ENCODE measurements at regions not wholly inside any gene's neighbourhood (a gene's known extent, or its start where the extent isn't known, plus 50 kb on each side); places are given as distances from the start of the nearest gene placed in this dataset.

DNA sequence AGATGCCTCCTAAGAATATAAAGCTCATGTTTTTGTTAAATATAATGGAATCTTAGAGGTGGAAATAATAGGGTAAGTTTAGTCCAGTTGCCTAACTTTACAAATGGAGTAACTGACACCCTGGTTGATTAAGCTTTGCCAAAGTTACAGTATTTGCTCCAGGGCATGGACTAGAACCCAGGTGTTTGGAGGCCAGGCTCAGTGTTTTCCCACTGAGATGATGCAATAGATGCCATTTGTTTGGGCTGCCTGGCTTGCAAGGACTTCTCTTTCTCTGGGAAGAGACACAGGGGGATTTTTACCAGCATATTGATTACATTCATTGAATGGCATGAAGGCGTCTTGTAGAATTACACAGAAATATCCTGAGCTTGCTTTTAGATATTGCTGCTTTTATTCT is 397.8 kb downstream of the SLC4A3 start:
- no peak overlapping the region for H3K27ac ChIP-seq
- TF ChIP-seq POLR2A (IDR thresholded peaks at IDR 0.05) (no peak), POLR2AphosphoS5 (IDR thresholded peaks at IDR 0.05) (no peak)
- TF ChIP-seq, protein P1, sequence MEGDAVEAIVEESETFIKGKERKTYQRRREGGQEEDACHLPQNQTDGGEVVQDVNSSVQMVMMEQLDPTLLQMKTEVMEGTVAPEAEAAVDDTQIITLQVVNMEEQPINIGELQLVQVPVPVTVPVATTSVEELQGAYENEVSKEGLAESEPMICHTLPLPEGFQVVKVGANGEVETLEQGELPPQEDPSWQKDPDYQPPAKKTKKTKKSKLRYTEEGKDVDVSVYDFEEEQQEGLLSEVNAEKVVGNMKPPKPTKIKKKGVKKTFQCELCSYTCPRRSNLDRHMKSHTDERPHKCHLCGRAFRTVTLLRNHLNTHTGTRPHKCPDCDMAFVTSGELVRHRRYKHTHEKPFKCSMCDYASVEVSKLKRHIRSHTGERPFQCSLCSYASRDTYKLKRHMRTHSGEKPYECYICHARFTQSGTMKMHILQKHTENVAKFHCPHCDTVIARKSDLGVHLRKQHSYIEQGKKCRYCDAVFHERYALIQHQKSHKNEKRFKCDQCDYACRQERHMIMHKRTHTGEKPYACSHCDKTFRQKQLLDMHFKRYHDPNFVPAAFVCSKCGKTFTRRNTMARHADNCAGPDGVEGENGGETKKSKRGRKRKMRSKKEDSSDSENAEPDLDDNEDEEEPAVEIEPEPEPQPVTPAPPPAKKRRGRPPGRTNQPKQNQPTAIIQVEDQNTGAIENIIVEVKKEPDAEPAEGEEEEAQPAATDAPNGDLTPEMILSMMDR (IDR thresholded peaks at IDR 0.05 in 8 of 11, conservative IDR thresholded peaks at IDR 0.05 in 3 of 11) = no peak
- peaks cover 0 to 6% (median 0%) of the 10 kb centered on the region in 8 donors for H3K9me3 ChIP-seq
- no peak overlapping the region for H3K4me3 ChIP-seq
- H3K27me3 ChIP-seq (replicated peaks in 1 of 7) = no peaks in the 10 kb centered on the region
- 88 to 97% (median 89%) methylated on average over 1 of the region's 1 CpG for WGBS, 5 donors
- no peaks in the 10 kb centered on the region for H3K36me3 ChIP-seq
- H3K4me1 ChIP-seq = no peaks in the 10 kb centered on the region
- DNase-seq = no peak
- intact Hi-C loops (cut with DNase I; ENCODE audit: low total_unique reads) = no loop called here

DNA sequence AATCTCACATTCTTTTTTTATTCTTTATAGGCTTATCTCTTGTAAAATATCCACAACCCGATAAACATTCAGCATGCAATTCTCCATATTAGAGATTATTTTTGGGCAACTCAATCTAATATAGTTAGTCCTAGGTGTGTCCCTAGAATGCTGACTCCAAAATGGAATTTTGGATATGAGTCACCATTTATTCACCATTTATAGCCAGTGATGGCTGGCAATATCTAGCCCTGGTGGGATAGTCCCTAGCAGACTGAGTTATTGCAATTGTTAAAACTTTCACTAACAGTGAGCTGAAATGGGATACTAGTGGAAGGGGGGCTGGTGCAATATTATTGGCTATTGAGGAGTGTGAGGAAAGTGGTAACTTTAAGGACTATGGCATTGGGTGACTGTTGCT is 401.6 kb downstream of the SLC4A3 start:
- 37 to 97% (median 93%) methylated on average over 1 of the region's 1 CpG for WGBS, 5 donors
- no peaks in the 10 kb centered on the region for H3K27me3 ChIP-seq (replicated peaks in 1 of 7)
- intact Hi-C loops (cut with DNase I; ENCODE audit: low total_unique reads) = no loop called here
- no peak for DNase-seq
- no peak overlapping the region for H3K4me3 ChIP-seq
- TF ChIP-seq, protein P1 (IDR thresholded peaks at IDR 0.05 in 8 of 11, conservative IDR thresholded peaks at IDR 0.05 in 3 of 11) = no peak
- TF ChIP-seq POLR2A (IDR thresholded peaks at IDR 0.05) (no peak), POLR2AphosphoS5 (IDR thresholded peaks at IDR 0.05) (no peak)
- peaks cover 0 to under 1% (median 0%) of the 10 kb centered on the region in 8 donors for H3K9me3 ChIP-seq
- no peaks in the 10 kb centered on the region for H3K36me3 ChIP-seq
- H3K27ac ChIP-seq = no peak overlapping the region
- no peaks in the 10 kb centered on the region for H3K4me1 ChIP-seq

DNA sequence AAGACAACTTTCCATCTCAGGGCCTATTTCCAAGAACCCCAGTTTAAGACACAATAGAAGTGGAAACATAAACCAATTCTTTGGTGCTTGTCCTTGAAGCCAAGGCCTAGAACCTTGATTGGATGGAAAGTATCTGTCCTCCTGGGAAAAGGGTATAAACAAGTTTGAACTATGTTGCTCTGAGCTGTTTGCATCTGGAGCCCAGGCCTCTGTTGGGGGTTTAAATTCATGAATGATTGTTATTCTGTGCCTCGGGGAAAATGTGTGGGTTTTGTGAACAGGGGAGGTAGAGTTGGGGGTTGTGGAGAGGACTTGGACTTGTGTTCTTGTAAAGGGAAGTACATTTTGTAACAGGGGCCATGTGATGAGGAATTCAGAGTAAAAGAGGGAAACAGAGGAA is 406.1 kb downstream of the SLC4A3 start:
- H3K27ac ChIP-seq = no peak overlapping the region
- no peaks in the 10 kb centered on the region for H3K36me3 ChIP-seq
- no peaks in the 10 kb centered on the region for H3K27me3 ChIP-seq (replicated peaks in 1 of 7)
- no peak for DNase-seq
- no peaks in the 10 kb centered on the region for H3K4me1 ChIP-seq
- WGBS, 5 donors = 67 to 90% (median 79%) methylated on average over 1 of the region's 1 CpG
- TF ChIP-seq POLR2AphosphoS5 (IDR thresholded peaks at IDR 0.05) (no peak), POLR2A (IDR thresholded peaks at IDR 0.05) (no peak)
- TF ChIP-seq, protein P1 (IDR thresholded peaks at IDR 0.05 in 8 of 11, conservative IDR thresholded peaks at IDR 0.05 in 3 of 11) = no peak
- no peaks in the 10 kb centered on the region for H3K9me3 ChIP-seq
- intact Hi-C loops (cut with DNase I; ENCODE audit: low total_unique reads) = no loop called here
- H3K4me3 ChIP-seq = no peak overlapping the region

DNA sequence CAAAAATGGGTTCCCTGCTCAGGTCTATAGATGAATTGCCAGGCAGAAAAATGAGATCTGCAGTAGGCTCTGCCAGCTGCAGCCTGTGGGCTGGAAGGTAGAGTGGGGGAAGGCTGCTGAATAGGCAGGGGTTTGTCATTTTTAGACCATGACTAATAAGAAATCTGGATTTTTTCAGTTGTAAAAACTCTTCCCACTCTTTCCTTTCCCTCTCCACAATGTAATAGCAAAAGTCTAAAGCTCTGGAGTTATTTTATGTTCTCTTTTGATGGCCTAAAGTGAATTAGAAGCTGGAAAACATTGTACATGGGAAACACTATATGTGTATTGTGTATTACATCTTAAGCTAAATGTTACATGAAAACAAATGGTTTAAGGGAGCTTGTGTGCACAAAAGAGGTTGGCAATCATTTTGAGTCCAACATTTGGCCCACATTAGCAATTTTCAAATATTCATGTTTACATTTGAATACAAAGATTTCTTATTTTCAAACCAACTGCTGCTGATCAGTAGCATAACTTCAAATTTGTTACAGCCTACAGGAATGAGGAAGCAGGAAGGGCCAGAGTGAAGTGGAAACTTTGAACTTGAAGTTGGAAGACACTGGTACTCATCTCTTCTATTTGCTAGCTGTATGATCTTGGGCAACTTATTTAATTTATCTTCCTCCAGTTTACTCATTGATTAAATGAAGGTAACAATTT is 407.1 kb downstream of the SLC4A3 start:
- Histone ChIP-seq H3K4me1 (no peaks in the 10 kb centered on the region), H3K27me3 (replicated peaks in 1 of 7) (no peaks in the 10 kb centered on the region), H3K4me3 (no peak overlapping the region), H3K9me3 (no peaks in the 10 kb centered on the region), H3K27ac (no peak overlapping the region), H3K36me3 (no peaks in the 10 kb centered on the region)
- intact Hi-C loops (cut with DNase I; ENCODE audit: low total_unique reads) = no loop called here
- TF ChIP-seq, protein P1 (IDR thresholded peaks at IDR 0.05 in 8 of 11, conservative IDR thresholded peaks at IDR 0.05 in 3 of 11) = no peak
- TF ChIP-seq POLR2A (IDR thresholded peaks at IDR 0.05) = no peak
- no peak for TF ChIP-seq POLR2AphosphoS5 (IDR thresholded peaks at IDR 0.05)
- no peak for DNase-seq
